Endothelial cell (in vitro differentiated cells): ENCODE measurements at regions not wholly inside any gene's neighbourhood (a gene's known extent, or its start where the extent isn't known, plus 50 kb on each side); places are given as distances from the start of the nearest gene placed in this dataset.

ENCODE experiments used
- DNase-seq: peaks from one replicate; pipeline ENCODE4 v3.0.0; 2021; ENCODE audit warnings: low spot score
- H3K27ac Mint-ChIP-seq: one replicate; pipeline ENCODE4 v1.8.0; 2021; ENCODE audit warnings: mixed read lengths, inconsistent platforms; ENCODE audit not compliant: unreplicated experiment
- H3K27me3 Mint-ChIP-seq: one replicate; pipeline ENCODE4 v1.8.0; 2021; ENCODE audit warnings: mild to moderate bottlenecking, moderate library complexity, mixed read lengths, inconsistent platforms; ENCODE audit not compliant: unreplicated experiment
- H3K36me3 Mint-ChIP-seq: one replicate; pipeline ENCODE4 v1.8.0; 2021; ENCODE audit warnings: mild to moderate bottlenecking, low read depth, mixed read lengths, inconsistent platforms; ENCODE audit not compliant: unreplicated experiment
- H3K4me1 Mint-ChIP-seq: one replicate; pipeline ENCODE4 v1.8.0; 2021; ENCODE audit warnings: mild to moderate bottlenecking, mixed read lengths, inconsistent platforms; ENCODE audit not compliant: unreplicated experiment
- H3K4me3 Mint-ChIP-seq: one replicate; pipeline ENCODE4 v1.8.0; 2021; ENCODE audit warnings: mild to moderate bottlenecking, mixed read lengths, inconsistent platforms; ENCODE audit not compliant: unreplicated experiment
- H3K9me3 Mint-ChIP-seq: one replicate; pipeline ENCODE4 v1.8.0; 2021; ENCODE audit warnings: mixed read lengths, inconsistent platforms; ENCODE audit not compliant: unreplicated experiment
- CTCF ChIP-seq: fragments of 200-600 bp; sonication (generic); IDR thresholded peaks from one replicate; pipeline ENCODE4 v1.5.0; 2021; ENCODE audit warnings: antibody characterized with exemption; ENCODE audit not compliant: unreplicated experiment

GRCh38 chr13:24623149-24623665, 57.0 kb upstream of the ATP12A start:
- Mint-ChIP-seq H3K27ac (no peak overlapping the region), H3K27me3 (peaks cover 6% of the 10 kb centered on the region)
- DNase-seq: no peak

GRCh38 chr13:24624363-24624762, 55.8 kb upstream of the ATP12A start:
- no peak overlapping the region for H3K27ac Mint-ChIP-seq
- no peak overlapping the region for H3K4me3 Mint-ChIP-seq
- no peaks in the 10 kb centered on the region for H3K36me3 Mint-ChIP-seq
- DNase-seq: no peak
- TF ChIP-seq CTCF: no peak
- peaks cover 19% of the 10 kb centered on the region for H3K4me1 Mint-ChIP-seq
- H3K9me3 Mint-ChIP-seq: no peaks in the 10 kb centered on the region
- H3K27me3 Mint-ChIP-seq: peaks cover 4% of the 10 kb centered on the region

More at GRCh38 chr13:24623149-24623665, 57.0 kb upstream of the ATP12A start:
- no peak for TF ChIP-seq CTCF
- Mint-ChIP-seq H3K9me3 (no peaks in the 10 kb centered on the region), H3K36me3 (no peaks in the 10 kb centered on the region), H3K4me1 (peaks cover 19% of the 10 kb centered on the region), H3K4me3 (no peak overlapping the region)

- Mint-ChIP-seq H3K4me1 (peaks cover 22% of the 10 kb centered on the region), H3K9me3 (no peaks in the 10 kb centered on the region), H3K27ac (no peak overlapping the region), H3K27me3 (peaks cover 4% of the 10 kb centered on the region), H3K36me3 (no peaks in the 10 kb centered on the region), H3K4me3 (no peak overlapping the region)
- TF ChIP-seq CTCF: no peak
- no peak for DNase-seq
Observed at GRCh38 chr13:24624801-24625231, 55.4 kb upstream of the ATP12A start.

- H3K4me3 Mint-ChIP-seq: no peak overlapping the region
- no peaks in the 10 kb centered on the region for H3K9me3 Mint-ChIP-seq
- peaks cover 25% of the 10 kb centered on the region for H3K4me1 Mint-ChIP-seq
- no peak for TF ChIP-seq CTCF
- DNase-seq: no peak
- H3K36me3 Mint-ChIP-seq: no peaks in the 10 kb centered on the region
- H3K27me3 Mint-ChIP-seq: peaks cover 4% of the 10 kb centered on the region
- H3K27ac Mint-ChIP-seq: no peak overlapping the region
Observed at GRCh38 chr13:24625331-24625731, 54.9 kb upstream of the ATP12A start.

GRCh38 chr13:24625870-24626849, 54.0 kb upstream of the ATP12A start:
- H3K9me3 Mint-ChIP-seq: no peaks in the 10 kb centered on the region
- H3K4me3 Mint-ChIP-seq: no peak overlapping the region
- no peaks in the 10 kb centered on the region for H3K36me3 Mint-ChIP-seq
- peaks cover 4% of the 10 kb centered on the region for H3K27me3 Mint-ChIP-seq
- no peak for TF ChIP-seq CTCF
- DNase-seq: no peak
- peaks cover 29% of the 10 kb centered on the region for H3K4me1 Mint-ChIP-seq
- H3K27ac Mint-ChIP-seq: no peak overlapping the region
